Stimulated activated CD4-positive, alpha-beta T cell treated with anti-CD3 and anti-CD28 coated beads, Interleukin-1b, Interleukin-23, amount 100 ng/mL, for 4 hours (primary cell): ENCODE measurements at regions not wholly inside any gene's neighbourhood (a gene's known extent, or its start where the extent isn't known, plus 50 kb on each side); places are given as distances from the start of the nearest gene placed in this dataset.

Source experiments
- DNase-seq, 2 donors: peaks; one replicate each; pipeline ENCODE4 v3.0.0-alpha.2; 2020; ENCODE audit warnings: low read depth in 2 of 2

DNA sequence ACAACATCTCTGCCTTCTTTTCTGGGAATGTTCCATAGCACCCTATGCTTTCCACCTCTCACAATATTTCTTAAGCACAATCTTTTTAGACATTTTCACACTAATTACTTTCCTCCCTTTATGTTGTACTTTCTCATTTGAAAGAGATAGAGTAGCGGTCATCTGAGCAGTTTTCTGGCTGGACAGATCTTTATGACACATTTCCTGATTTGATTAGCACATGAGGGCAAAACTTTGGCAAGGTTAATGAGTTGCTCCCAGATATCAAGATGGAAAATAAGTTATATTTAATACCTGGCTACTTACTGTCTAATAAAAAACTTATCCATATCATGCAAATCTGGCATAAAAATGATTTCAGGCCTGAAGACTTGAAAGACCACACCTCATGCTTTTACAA is 723.9 kb downstream of the SOCS6 start:
- DNase-seq: no peak

GRCh38 chr18:71011389-71011788 is 722.5 kb downstream of the SOCS6 start:
- no peak for DNase-seq

- DNase-seq: no peak
Observed at GRCh38 chr18:71008257-71008656, 719.4 kb downstream of the SOCS6 start.

DNA sequence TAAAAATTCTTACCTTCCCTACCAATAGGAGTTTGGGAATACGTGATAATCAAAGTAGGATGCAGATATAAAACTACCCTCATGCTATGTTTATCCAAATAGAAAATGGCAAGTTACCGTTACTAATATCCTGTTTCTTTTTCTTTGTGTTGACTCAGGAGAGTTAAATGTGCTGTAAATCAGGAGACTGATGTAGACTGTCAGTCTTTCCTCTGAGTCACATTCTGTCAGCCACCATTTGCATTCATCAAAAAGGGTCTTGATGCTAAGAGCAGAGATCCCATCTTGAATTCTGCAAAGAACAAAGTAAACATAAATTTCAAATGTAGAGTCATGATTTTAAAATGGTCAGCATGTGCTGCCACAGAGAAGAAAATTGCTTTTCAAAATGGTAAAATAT is 712.8 kb downstream of the SOCS6 start:
- no peak for DNase-seq

GRCh38 chr18:70998490-70998889 is 709.6 kb downstream of the SOCS6 start:
- DNase-seq: no peak

DNA sequence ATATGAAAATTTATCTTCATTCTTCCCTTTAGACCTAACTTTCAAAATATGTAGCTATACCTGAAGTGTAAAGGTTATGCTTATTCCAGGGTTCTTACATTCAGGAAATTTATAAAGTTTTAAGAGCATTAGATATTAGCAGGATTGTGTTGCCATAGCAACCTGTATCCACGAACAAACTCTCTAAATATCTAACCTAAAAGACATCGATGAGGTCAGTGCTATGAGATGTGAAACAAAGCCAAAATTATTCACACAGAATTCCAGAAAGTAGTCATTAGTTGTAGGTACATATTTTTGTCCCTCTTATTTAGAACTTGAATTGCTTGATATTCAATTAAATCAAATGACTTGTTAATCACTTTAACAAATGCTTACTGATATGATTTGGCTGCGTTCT is 705.3 kb downstream of the SOCS6 start:
- no peak for DNase-seq

- DNase-seq: no peak
Observed at GRCh38 chr18:70991577-70991976, 702.7 kb downstream of the SOCS6 start.

DNA sequence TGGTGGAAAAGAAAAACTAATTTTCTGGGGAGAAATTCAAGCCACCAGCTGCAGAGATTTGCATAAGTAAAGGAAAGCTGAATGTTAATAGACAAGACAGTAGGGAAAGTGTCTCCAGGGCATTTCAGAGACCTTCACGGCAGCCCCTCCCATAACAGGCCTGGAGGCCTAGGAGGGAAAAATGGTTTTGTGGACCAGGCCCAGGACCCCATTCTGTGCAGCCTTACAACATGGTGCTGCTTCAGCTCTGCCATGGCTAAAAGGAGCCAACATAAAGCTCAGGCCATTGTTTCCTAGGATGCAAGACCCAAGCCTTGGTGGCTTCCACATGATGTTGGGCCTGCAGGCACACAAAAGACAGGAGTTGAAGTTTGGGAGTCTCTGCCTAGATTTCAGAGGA is 697.1 kb downstream of the SOCS6 start:
- DNase-seq: no peak

DNA sequence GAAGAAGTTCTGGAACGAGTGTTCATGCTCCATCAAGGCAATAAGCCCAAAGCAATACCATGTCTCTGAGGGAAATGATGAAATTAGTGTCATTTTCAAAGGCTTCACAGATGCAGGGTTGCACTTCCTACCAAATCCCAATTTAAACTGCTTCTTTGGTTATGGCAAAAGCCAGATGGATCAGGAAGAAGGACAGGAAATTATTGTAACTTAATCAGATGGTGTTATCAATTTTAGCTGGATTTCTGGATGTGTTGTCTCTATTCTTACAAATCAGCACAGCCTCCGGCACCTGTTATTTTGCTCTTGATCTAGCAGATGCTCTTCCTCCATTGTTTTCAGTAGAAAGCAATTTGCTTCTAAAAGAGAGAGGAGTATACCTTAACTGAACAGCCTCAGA is 693.4 kb downstream of the SOCS6 start:
- no peak for DNase-seq

DNA sequence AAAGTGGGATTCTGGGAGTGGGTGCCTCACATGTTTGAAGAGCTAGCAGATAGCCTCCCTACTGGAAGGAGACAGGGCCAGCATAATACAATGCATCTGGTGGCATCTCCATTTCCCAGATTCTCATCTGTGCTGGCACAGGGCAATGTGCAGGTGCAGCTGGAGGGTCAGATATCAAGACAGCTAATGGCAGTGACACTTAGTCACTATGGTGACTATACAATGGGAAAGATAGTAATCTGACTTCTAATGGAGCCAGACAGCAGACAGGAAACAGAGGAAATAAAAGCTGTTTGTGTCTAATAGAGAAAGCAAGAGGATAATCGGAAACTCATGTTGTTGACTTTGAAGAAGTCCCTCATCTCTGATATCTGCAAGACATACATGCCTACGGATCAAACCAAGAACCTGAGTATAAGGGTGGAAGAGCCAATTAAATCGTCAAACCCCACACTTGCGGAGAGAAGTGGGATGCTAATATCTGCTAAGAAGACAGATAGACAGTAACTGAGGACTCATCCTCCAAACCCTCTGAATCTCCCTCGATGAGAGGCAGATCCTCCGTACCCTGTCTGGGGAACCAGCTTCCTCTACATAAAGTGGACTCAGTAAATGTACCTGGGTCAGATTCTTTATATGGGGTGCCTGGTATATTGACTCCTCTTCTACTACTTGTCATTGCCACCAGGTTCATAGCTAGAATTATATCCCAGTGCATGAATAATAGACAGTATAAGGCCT is 692.7 kb downstream of the SOCS6 start:
- no peak for DNase-seq

GRCh38 chr18:70973626-70974025 is 684.8 kb downstream of the SOCS6 start:
- no peak for DNase-seq

DNA sequence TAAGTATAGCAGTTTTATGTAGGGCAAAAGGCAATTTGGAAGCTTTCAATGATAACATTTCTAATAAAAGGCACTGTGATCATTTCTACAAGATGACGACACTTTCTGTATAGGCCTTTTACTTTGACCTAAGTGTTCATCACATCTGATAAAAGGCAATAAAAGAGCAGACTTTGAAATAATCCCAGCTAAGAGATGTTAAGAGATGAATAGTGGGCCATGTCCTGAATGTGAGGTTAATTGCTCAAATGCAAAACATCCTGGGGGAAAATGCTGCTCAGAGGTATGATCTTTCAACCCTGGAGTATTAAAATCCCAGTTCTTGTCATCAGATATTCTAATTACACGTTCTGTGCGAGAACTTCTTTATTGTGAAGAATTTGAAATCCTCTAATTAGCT is 677.6 kb downstream of the SOCS6 start:
- no peak for DNase-seq

GRCh38 chr18:70961939-70962338 is 673.1 kb downstream of the SOCS6 start:
- no peak for DNase-seq

- DNase-seq: no peak
Observed at GRCh38 chr18:70956554-70956953, 667.7 kb downstream of the SOCS6 start.

DNA sequence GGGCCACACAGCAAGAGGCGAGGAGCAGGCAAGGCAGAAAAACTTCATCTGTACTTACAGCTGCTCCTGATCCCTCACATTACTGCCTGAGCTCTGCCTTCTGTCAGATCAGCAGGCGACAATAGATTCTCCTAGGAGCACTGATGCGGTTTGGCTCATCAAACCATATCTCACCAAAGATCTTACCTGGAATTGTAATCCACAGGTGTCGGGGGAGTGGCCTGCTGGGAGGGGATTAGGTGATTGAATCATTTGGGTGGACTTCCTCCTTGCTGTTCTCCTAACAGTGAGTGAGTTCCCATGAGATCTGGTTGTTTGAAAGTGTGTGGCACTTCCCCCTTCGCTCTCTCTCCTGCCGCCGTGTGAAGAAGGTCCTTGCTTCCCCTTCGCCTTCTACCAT is 647.3 kb downstream of the SOCS6 start:
- no peak for DNase-seq

GRCh38 chr18:70931942-70932814 is 643.3 kb downstream of the SOCS6 start:
- no peak for DNase-seq

DNA sequence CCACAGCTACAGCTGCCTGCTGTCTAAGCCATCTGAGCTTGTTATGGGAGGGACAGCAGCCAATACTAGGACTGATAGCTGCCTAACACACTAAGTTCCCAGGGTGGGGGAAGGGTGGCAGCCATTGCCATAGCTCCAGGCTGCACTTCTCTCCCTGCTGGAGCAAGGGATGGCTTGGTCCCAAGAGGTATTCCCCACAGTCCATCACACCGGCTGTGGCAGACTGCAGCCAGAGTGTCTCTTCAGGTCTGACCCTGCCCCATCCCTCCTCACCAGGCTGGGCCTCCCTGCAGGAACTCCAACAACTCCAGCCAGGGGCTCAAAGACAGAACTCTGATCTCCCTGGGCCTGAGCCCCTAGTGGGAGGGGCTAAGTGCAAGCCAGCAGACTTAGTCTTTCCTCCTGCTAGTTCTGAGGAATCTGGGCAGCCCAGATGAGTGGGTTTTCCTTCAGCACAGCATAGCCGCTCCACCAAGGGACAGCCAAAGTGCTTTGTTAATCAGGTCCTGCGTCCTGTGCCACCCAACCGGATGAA is 632.1 kb downstream of the SOCS6 start:
- no peak for DNase-seq

- DNase-seq: no peak
Observed at GRCh38 chr18:70907673-70908072, 618.8 kb downstream of the SOCS6 start.

DNA sequence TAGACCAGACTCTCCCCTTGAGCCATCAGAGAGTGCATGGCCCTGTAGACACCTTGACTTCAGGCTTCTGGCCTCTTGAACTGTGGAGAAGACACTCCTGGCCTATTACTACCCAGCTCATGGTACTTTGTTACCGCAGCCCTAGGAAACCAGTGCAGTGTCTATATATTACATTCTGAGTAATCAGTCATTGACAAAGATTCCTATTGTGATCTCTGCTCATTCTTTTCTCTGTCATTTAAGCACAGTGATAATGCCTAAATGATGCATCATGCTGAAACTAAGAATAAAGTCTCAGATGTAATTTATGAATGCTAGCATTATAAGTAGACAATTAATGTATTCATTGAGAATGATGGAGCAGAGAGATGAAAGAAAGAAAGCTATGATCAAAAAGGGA is 603.5 kb downstream of the SOCS6 start:
- no peak for DNase-seq

DNA sequence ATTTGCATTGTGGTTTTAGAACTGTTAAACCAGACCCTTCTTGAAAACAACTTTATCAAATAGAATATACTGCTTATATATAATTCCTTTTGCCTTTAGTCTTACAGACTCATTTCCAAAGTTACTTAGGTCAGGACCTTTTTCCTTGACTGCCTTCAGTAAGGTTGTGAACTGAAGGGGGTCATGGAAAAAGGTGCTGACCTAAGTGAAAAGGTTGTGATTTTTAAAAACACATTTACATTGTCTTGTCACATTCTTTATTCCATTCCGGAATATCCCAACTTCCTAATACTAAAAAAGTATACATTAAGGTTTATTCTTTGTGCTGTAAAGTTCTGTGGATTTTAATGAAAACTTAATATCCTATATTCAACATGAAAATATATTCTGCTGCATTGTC is 581.4 kb downstream of the SOCS6 start:
- no peak for DNase-seq

- DNase-seq: no peak
Observed at GRCh38 chr18:70848329-70848728, 559.5 kb downstream of the SOCS6 start.

DNA sequence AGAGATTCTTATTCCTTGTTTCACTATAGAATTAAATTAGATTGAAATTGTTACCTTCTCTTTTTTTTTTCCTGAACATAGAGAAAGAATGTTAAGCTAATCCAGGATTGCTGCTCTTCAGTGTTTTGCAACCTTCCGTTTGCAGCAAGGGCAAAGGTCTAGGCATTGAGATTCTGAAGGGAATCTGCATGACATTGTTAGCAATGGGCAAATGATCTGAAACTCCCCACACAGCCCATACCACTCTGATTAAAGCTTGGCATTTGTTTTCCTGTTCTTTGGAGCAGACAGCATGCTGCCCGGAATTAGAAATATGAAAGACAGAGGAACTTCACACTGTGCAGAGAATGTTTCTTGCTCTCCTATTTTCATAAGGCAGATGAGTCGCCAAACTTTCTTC is 551.8 kb downstream of the SOCS6 start:
- DNase-seq: no peak

DNA sequence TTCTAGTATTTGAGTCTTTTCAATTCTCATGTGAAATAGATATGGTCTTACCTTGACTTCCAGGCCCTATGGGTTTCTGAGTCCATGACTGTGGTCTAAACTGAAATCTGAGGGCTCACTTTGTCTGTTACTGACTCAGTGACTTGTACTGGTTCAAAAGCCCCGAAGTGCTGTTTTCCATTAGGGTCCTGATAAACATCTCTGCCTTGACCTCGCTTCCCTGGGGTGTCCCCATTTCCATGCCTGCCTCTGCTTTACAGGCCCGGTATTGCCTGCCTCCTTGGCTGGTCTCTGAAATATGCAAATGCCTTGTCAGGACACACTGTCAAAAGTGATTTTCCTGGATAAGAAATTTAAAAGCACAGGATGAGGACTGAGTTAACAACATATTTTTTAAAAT is 538.8 kb downstream of the SOCS6 start:
- DNase-seq: no peak
